Muscle of back (tissue), 3 donors: ENCODE measurements at regions not wholly inside any gene's neighbourhood (a gene's known extent, or its start where the extent isn't known, plus 50 kb on each side); places are given as distances from the start of the nearest gene placed in this dataset.
"Not testable (repeated sequence)": the region's sequence is repeated elsewhere in the genome, so short reads cannot be mapped to it uniquely, and the experiment has no call there.

Experiments
- DNase-seq, 3 donors: peaks; one replicate each; pipeline versions ENCODE4 v3.0.0 to v3.0.0-alpha.2; 2013

- no peak for DNase-seq
Measured at GRCh38 chr6:27674882-27675281, 202.0 kb upstream of the ZNF184 start.

- DNase-seq, result no peak
Measured at GRCh38 chr6:27672113-27672799, 199.4 kb upstream of the ZNF184 start.

- peak in 1 of 3 donors; percentile 56 for DNase-seq
Measured at GRCh38 chr6:27669624-27670301, 196.9 kb upstream of the ZNF184 start.

GRCh38 chr6:27669295-27669623 is 196.4 kb upstream of the ZNF184 start:
- peak in 1 of 3 donors; percentile 57 for DNase-seq

GRCh38 chr6:27668442-27669294 is 195.8 kb upstream of the ZNF184 start:
- peak in 2 of 3 donors; percentile 42 to 64 for DNase-seq

- DNase-seq, result peak in 1 of 3 donors; percentile 45
Measured at GRCh38 chr6:27667657-27668441, 194.9 kb upstream of the ZNF184 start.

GRCh38 chr6:27667016-27667656 is 194.2 kb upstream of the ZNF184 start:
- peak in 1 of 3 donors; percentile 31 for DNase-seq

GRCh38 chr6:27662769-27663168 is 189.9 kb upstream of the ZNF184 start:
- no peak for DNase-seq

GRCh38 chr6:27662212-27662611 is 189.3 kb upstream of the ZNF184 start:
- DNase-seq, result not testable (repeated sequence)

GRCh38 chr6:27653143-27653825 is 180.4 kb upstream of the ZNF184 start:
- DNase-seq, result not testable (repeated sequence)

- no peak for DNase-seq
Measured at GRCh38 chr6:27651371-27651732, 178.4 kb upstream of the ZNF184 start.

GRCh38 chr6:27650620-27651370 is 177.9 kb upstream of the ZNF184 start:
- peak in 1 of 3 donors; percentile 23 for DNase-seq

- no peak for DNase-seq
Measured at GRCh38 chr6:27644528-27644927, 171.6 kb upstream of the ZNF184 start.

- no peak for DNase-seq
Measured at GRCh38 chr6:27642744-27643456, 170.0 kb upstream of the ZNF184 start.

- DNase-seq, result not testable (repeated sequence)
Measured at GRCh38 chr6:27635886-27636285, 163.0 kb upstream of the ZNF184 start.

- not testable (repeated sequence) for DNase-seq
Measured at GRCh38 chr6:27633221-27633688, 160.3 kb upstream of the ZNF184 start.

GRCh38 chr6:27631609-27631916 is 158.7 kb upstream of the ZNF184 start:
- DNase-seq, result no peak

- DNase-seq, result peak in 2 of 3 donors; percentile 32 to 58
Measured at GRCh38 chr6:27630727-27631608, 158.1 kb upstream of the ZNF184 start.
